IPS-20b (cell line): ENCODE measurements at regions not wholly inside any gene's neighbourhood (a gene's known extent, or its start where the extent isn't known, plus 50 kb on each side); places are given as distances from the start of the nearest gene placed in this dataset.
"Not testable (repeated sequence)": the region's sequence is repeated elsewhere in the genome, so short reads cannot be mapped to it uniquely, and the experiment has no call there.

Source experiments
- H3K27ac ChIP-seq: one replicate; pipeline ENCODE4 v1.5.1; 2013; ENCODE audit warnings: low read length
- H3K27me3 ChIP-seq: 2 replicates; pipeline ENCODE4 v1.6.1; 2013; ENCODE audit warnings: mild to moderate bottlenecking, low read length, inconsistent platforms; ENCODE audit not compliant: insufficient read depth
- H3K36me3 ChIP-seq: 2 replicates; pipeline ENCODE4 v1.6.1; 2013; ENCODE audit warnings: low read depth, mild to moderate bottlenecking, inconsistent platforms, low read length, moderate library complexity; ENCODE audit not compliant: insufficient read depth
- H3K4me1 ChIP-seq: 2 replicates; pipeline ENCODE4 v1.6.1; 2013; ENCODE audit warnings: mild to moderate bottlenecking, control low read depth, inconsistent platforms, low read length, moderate library complexity; ENCODE audit not compliant: insufficient read depth
- H3K4me3 ChIP-seq: 2 replicates; pipeline ENCODE4 v1.5.1; 2013; ENCODE audit warnings: mild to moderate bottlenecking, low read length, inconsistent platforms
- H3K9ac ChIP-seq: 2 replicates; pipeline ENCODE4 v1.6.1; 2013; ENCODE audit warnings: low read depth, mild to moderate bottlenecking, inconsistent platforms, low read length, moderate library complexity
- H3K9me3 ChIP-seq: 2 replicates; pipeline ENCODE4 v1.6.1; 2013; ENCODE audit warnings: mild to moderate bottlenecking, low read depth, low read length, inconsistent platforms; ENCODE audit not compliant: insufficient read depth

DNA sequence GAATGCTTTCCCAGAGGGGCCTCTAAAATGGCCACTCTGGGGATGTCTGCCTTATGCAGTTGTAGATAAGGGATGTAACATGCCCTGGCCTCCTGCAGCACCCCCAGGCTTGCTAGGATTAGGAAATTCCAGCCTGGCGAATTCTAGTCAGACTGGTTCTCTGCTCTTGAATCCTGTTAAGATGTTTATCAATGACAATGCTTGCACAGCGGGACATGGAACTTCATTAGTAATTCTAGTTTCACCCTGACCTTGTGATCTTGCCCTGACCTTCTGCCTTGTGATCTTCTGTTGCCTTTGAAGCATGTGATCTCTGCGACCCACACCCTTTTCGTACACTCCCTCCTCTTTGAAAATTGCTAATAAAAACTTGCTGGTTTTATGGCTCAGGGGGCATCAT, 497.2 kb upstream of the PABPC4L start:
- not testable (repeated sequence) for H3K27me3 ChIP-seq, H3K36me3 ChIP-seq, H3K27ac ChIP-seq, H3K4me3 ChIP-seq, H3K4me1 ChIP-seq, H3K9ac ChIP-seq
- H3K9me3 ChIP-seq: peaks cover 21% of the 10 kb centered on the region

DNA sequence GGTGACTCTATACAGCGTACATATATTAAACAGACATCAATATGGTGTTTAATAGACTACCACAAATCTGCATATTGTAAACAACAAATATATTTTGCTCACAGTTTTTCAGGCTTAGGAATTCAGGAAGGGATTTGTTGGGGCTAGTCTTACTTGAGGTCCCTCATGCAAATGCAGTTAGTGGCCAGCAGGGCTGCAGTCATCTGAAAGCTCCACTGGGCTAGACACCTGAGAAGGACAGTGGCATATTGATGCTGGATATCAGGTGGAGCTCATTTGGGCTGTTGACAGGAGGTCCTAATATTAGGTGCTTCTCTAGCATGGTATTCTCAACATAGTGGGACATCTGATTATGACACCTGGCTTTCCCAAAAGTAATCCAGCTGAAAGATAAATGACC, 493.8 kb upstream of the PABPC4L start:
- no peak overlapping the region for H3K27ac ChIP-seq
- H3K36me3 ChIP-seq: no peaks in the 10 kb centered on the region
- no peaks in the 10 kb centered on the region for H3K4me1 ChIP-seq
- no peak overlapping the region for H3K9ac ChIP-seq
- H3K27me3 ChIP-seq: no peaks in the 10 kb centered on the region
- peaks cover 21% of the 10 kb centered on the region for H3K9me3 ChIP-seq
- H3K4me3 ChIP-seq: no peak overlapping the region

- Histone ChIP-seq H3K4me3 (no peak overlapping the region), H3K27me3 (no peaks in the 10 kb centered on the region), H3K4me1 (no peaks in the 10 kb centered on the region), H3K27ac (no peak overlapping the region), H3K36me3 (no peaks in the 10 kb centered on the region), H3K9me3 (peaks cover under 1% of the 10 kb centered on the region; the same call in 1 of the 2 replicates), H3K9ac (no peak overlapping the region)
Observed at GRCh38 chr4:134691915-134692314, 490.3 kb upstream of the PABPC4L start.

- Histone ChIP-seq H3K9me3 (no peaks in the 10 kb centered on the region; the same call in 1 of the 2 replicates), H3K36me3 (no peaks in the 10 kb centered on the region), H3K4me1 (no peaks in the 10 kb centered on the region), H3K4me3 (no peak overlapping the region), H3K27ac (no peak overlapping the region), H3K9ac (no peak overlapping the region), H3K27me3 (no peaks in the 10 kb centered on the region)
Observed at GRCh38 chr4:134687646-134688628, 486.3 kb upstream of the PABPC4L start.

DNA sequence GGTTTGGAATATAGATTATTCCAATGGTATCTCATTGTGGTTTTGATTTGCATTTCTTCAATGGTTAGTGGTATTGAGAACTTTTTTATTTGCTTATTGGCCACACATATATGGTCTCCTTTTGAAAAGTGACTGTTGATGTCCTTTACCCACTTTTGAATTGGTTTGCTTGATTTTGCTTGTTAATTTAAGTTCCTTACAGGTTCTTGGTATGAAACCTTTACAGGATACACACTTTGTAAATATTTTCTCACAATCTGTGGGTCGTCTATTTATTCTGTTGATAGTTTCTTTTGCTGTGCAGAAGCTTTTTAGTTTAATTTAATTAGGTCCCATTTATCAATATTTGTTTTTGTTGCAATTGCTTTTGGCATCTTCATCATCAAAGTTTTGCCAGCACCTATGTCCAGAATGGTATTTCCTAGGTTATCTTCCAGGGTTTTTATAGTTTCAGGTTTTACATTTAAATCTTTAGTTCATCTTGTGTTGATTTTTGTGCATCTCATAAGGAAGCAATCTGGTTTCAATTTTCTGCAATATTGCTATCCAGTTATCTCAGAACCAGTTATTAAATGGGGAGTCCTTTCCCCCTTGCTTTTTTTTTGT, 475.7 kb upstream of the PABPC4L start:
- peaks cover 10% of the 10 kb centered on the region for H3K9me3 ChIP-seq
- H3K27me3 ChIP-seq: no peaks in the 10 kb centered on the region
- no peak overlapping the region for H3K27ac ChIP-seq
- H3K4me3 ChIP-seq: no peak overlapping the region
- no peaks in the 10 kb centered on the region for H3K4me1 ChIP-seq
- H3K36me3 ChIP-seq: no peaks in the 10 kb centered on the region
- no peak overlapping the region; the same call in 1 of the 2 replicates for H3K9ac ChIP-seq

- Histone ChIP-seq H3K4me1 (no peaks in the 10 kb centered on the region), H3K9ac (no peak overlapping the region), H3K4me3 (no peak overlapping the region), H3K27me3 (no peaks in the 10 kb centered on the region), H3K27ac (no peak overlapping the region), H3K9me3 (peaks cover 7% of the 10 kb centered on the region; the same call in 1 of the 2 replicates), H3K36me3 (no peaks in the 10 kb centered on the region)
Observed at GRCh38 chr4:134668237-134668636, 466.6 kb upstream of the PABPC4L start.

- no peak overlapping the region for H3K27ac ChIP-seq
- H3K4me1 ChIP-seq: no peaks in the 10 kb centered on the region
- H3K36me3 ChIP-seq: no peaks in the 10 kb centered on the region
- no peak overlapping the region for H3K9ac ChIP-seq
- no peak overlapping the region for H3K4me3 ChIP-seq
- H3K27me3 ChIP-seq: no peaks in the 10 kb centered on the region
- H3K9me3 ChIP-seq: peaks cover 7% of the 10 kb centered on the region; the same call in 1 of the 2 replicates
Observed at GRCh38 chr4:134666640-134667039, 465.1 kb upstream of the PABPC4L start.

GRCh38 chr4:134665429-134665828, 463.8 kb upstream of the PABPC4L start:
- H3K36me3 ChIP-seq: no peaks in the 10 kb centered on the region
- no peak overlapping the region for H3K9ac ChIP-seq

GRCh38 chr4:134663742-134664141, 462.2 kb upstream of the PABPC4L start:
- peaks cover 7% of the 10 kb centered on the region; the same call in 1 of the 2 replicates for H3K9me3 ChIP-seq
- no peaks in the 10 kb centered on the region for H3K27me3 ChIP-seq
- H3K36me3 ChIP-seq: no peaks in the 10 kb centered on the region
- no peaks in the 10 kb centered on the region for H3K4me1 ChIP-seq
- H3K27ac ChIP-seq: no peak overlapping the region
- no peak overlapping the region for H3K9ac ChIP-seq
- H3K4me3 ChIP-seq: no peak overlapping the region

More at GRCh38 chr4:134665429-134665828, 463.8 kb upstream of the PABPC4L start:
- Histone ChIP-seq H3K4me1 (no peaks in the 10 kb centered on the region), H3K9me3 (peaks cover 7% of the 10 kb centered on the region; the same call in 1 of the 2 replicates), H3K27me3 (no peaks in the 10 kb centered on the region), H3K4me3 (no peak overlapping the region), H3K27ac (no peak overlapping the region)

DNA sequence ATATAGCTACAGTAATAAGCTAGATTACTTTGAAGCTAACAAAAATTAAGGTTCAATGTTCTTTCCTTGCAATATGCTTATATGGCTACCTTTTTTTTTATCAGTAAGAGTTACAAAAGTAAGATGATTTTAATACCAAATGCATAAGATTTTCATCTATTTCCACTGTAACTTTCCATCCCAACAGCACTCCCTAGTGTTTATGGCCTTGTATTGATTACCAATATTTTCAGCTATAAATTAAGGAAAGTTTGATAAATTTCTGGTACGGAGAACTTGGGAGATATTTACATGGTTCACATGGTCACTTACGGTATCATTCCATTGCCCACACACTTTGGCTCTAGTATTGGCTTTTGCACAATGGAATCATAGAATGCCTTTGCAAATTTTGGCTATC, 448.9 kb upstream of the PABPC4L start:
- H3K9me3 ChIP-seq: no peaks in the 10 kb centered on the region
- no peaks in the 10 kb centered on the region for H3K27me3 ChIP-seq
- no peak overlapping the region for H3K27ac ChIP-seq
- no peaks in the 10 kb centered on the region for H3K36me3 ChIP-seq
- no peaks in the 10 kb centered on the region for H3K4me1 ChIP-seq
- H3K9ac ChIP-seq: no peak overlapping the region
- H3K4me3 ChIP-seq: no peak overlapping the region

- H3K4me3 ChIP-seq: no peak overlapping the region
- no peaks in the 10 kb centered on the region for H3K9me3 ChIP-seq
- H3K9ac ChIP-seq: no peak overlapping the region
- no peaks in the 10 kb centered on the region for H3K36me3 ChIP-seq
- H3K27me3 ChIP-seq: no peaks in the 10 kb centered on the region
- H3K4me1 ChIP-seq: no peaks in the 10 kb centered on the region
- H3K27ac ChIP-seq: no peak overlapping the region
Observed at GRCh38 chr4:134645778-134646177, 444.2 kb upstream of the PABPC4L start.
